ENCODE measurements at regions not wholly inside any gene's neighbourhood (a gene's known extent, or its start where the extent isn't known, plus 50 kb on each side); places are given as distances from the start of the nearest gene placed in this dataset.

GRCh38 chr5:135163964-135164363, 129.9 kb upstream of the PITX1 start:
- no peak overlapping the region for H3K4me3 ChIP-seq (ENCODE audit: low read depth, low read length, poor library complexity, severe bottlenecking)
- no peak for DNase-seq (ENCODE audit: low spot score)
- H3K9me3 ChIP-seq (ENCODE audit: low read depth, low read length, poor library complexity, severe bottlenecking) = no peaks in the 10 kb centered on the region
- BruUV-seq (replicated peaks) = no TSS peak
- POLR2A ChIA-PET (ENCODE audit: low non-redundant PET) = no interaction called here
- CTCF ChIA-PET = no interaction called here
- H3K27ac ChIP-seq (ENCODE audit: low read depth, low read length, poor library complexity, severe bottlenecking) = no peak overlapping the region
- H3K27me3 ChIP-seq (replicated peaks; ENCODE audit: insufficient read depth, low read depth, low read length, poor library complexity) = peaks cover 47% of the 10 kb centered on the region
- H3K36me3 ChIP-seq (ENCODE audit: insufficient read depth, low read length, poor library complexity, severe bottlenecking) = no peaks in the 10 kb centered on the region
- TF ChIP-seq EZH2 (IDR thresholded peaks at IDR 0.05; ENCODE audit: borderline replicate concordance, low read depth, low read length, poor library complexity, severe bottlenecking) = no peak
- TF ChIP-seq, protein P1, sequence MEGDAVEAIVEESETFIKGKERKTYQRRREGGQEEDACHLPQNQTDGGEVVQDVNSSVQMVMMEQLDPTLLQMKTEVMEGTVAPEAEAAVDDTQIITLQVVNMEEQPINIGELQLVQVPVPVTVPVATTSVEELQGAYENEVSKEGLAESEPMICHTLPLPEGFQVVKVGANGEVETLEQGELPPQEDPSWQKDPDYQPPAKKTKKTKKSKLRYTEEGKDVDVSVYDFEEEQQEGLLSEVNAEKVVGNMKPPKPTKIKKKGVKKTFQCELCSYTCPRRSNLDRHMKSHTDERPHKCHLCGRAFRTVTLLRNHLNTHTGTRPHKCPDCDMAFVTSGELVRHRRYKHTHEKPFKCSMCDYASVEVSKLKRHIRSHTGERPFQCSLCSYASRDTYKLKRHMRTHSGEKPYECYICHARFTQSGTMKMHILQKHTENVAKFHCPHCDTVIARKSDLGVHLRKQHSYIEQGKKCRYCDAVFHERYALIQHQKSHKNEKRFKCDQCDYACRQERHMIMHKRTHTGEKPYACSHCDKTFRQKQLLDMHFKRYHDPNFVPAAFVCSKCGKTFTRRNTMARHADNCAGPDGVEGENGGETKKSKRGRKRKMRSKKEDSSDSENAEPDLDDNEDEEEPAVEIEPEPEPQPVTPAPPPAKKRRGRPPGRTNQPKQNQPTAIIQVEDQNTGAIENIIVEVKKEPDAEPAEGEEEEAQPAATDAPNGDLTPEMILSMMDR (conservative IDR thresholded peaks at IDR 0.05; ENCODE audit: low read depth, low read length) = no peak
- H3K4me1 ChIP-seq (ENCODE audit: insufficient read depth, low read length, poor library complexity, severe bottlenecking) = no peaks in the 10 kb centered on the region
- intact Hi-C loops (cut with micrococcal nuclease; ENCODE audit: unreplicated experiment) = no loop called here

DNA sequence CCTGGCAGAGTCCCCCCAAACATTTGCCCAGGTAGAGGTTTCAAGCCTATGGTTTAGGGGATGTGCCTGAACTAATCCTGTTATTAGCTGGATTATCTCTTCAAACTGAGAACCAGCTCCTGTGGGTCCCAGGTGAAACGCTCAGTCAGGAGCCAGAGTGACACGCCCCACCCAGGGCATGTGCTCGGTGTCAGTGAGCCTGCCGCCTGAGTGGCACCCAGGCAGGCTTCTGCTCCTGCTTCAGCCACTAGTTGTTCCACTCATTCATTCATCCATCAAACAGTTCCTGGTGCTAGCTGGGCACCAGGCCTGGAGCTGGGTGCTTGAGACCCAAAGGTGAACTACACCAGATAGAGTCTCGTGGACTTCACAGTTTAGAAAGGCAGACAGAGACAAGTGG, 129.4 kb upstream of the PITX1 start:
- Histone ChIP-seq H3K36me3 (ENCODE audit: insufficient read depth, low read length, poor library complexity, severe bottlenecking) (no peaks in the 10 kb centered on the region), H3K27ac (ENCODE audit: low read depth, low read length, poor library complexity, severe bottlenecking) (no peak overlapping the region), H3K4me3 (ENCODE audit: low read depth, low read length, poor library complexity, severe bottlenecking) (no peak overlapping the region), H3K4me1 (ENCODE audit: insufficient read depth, low read length, poor library complexity, severe bottlenecking) (no peaks in the 10 kb centered on the region), H3K27me3 (replicated peaks; ENCODE audit: insufficient read depth, low read depth, low read length, poor library complexity) (peaks cover 41% of the 10 kb centered on the region), H3K9me3 (ENCODE audit: low read depth, low read length, poor library complexity, severe bottlenecking) (no peaks in the 10 kb centered on the region)
- no peak for DNase-seq (ENCODE audit: low spot score)
- ChIA-PET CTCF (no interaction called here), POLR2A (ENCODE audit: low non-redundant PET) (no interaction called here)
- no peak for TF ChIP-seq EZH2 (IDR thresholded peaks at IDR 0.05; ENCODE audit: borderline replicate concordance, low read depth, low read length, poor library complexity, severe bottlenecking)
- TF ChIP-seq, protein P1 (conservative IDR thresholded peaks at IDR 0.05; ENCODE audit: low read depth, low read length) = no peak
- BruUV-seq (replicated peaks) = no TSS peak
- intact Hi-C loops (cut with micrococcal nuclease; ENCODE audit: unreplicated experiment) = no loop called here

DNA sequence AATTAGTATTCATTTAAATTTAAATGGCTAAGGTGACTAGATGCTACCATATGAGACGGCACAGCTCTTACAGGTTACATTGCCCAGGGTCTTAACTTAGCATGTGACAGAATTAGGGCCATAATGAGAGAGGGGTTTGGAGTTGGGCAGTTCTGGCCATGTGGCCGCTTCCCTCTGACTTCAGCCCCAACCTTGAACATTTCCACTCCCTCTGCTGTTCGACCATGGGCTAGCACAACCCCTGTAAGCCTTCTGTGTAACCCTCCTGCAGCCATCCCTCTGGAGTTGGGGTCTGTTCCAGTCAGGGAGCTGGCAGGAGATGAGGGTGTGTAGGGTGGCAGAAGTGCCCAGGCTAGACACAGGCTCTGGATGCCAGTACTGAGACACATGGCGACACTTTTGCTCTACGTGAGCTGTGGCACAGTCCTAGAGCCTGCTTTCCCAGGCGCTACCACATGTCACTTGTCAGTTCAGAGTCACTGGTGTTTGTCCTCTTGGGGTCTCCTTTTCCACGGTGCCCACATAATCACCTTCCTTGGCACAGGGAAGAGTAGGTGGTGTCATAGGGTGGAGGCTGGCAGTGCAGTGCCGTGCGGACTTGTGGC, 128.7 kb upstream of the PITX1 start:
- no peaks in the 10 kb centered on the region for H3K36me3 ChIP-seq (ENCODE audit: insufficient read depth, low read length, poor library complexity, severe bottlenecking)
- H3K27me3 ChIP-seq (replicated peaks; ENCODE audit: insufficient read depth, low read depth, low read length, poor library complexity) = peaks cover 35% of the 10 kb centered on the region
- no peak for TF ChIP-seq EZH2 (IDR thresholded peaks at IDR 0.05; ENCODE audit: borderline replicate concordance, low read depth, low read length, poor library complexity, severe bottlenecking)
- TF ChIP-seq, protein P1 (conservative IDR thresholded peaks at IDR 0.05; ENCODE audit: low read depth, low read length) = no peak
- intact Hi-C loops (cut with micrococcal nuclease; ENCODE audit: unreplicated experiment) = no loop called here
- no TSS peak for BruUV-seq (replicated peaks)
- H3K27ac ChIP-seq (ENCODE audit: low read depth, low read length, poor library complexity, severe bottlenecking) = no peak overlapping the region
- H3K4me3 ChIP-seq (ENCODE audit: low read depth, low read length, poor library complexity, severe bottlenecking) = no peak overlapping the region
- CTCF ChIA-PET = no interaction called here
- DNase-seq (ENCODE audit: low spot score) = no peak
- no peaks in the 10 kb centered on the region for H3K4me1 ChIP-seq (ENCODE audit: insufficient read depth, low read length, poor library complexity, severe bottlenecking)
- POLR2A ChIA-PET (ENCODE audit: low non-redundant PET) = no interaction called here
- no peaks in the 10 kb centered on the region for H3K9me3 ChIP-seq (ENCODE audit: low read depth, low read length, poor library complexity, severe bottlenecking)
